ENCODE measurements at regions not wholly inside any gene's neighbourhood (a gene's known extent, or its start where the extent isn't known, plus 50 kb on each side); places are given as distances from the start of the nearest gene placed in this dataset.
A peak's percentile ranks its signal among the peaks of the same experiment; 100 is the strongest.

- no peak overlapping the region for H3K27ac ChIP-seq (ENCODE audit: low read length)
- H3K36me3 ChIP-seq (ENCODE audit: insufficient read depth, low read length), result no peaks in the 10 kb centered on the region
- H3F3A ChIP-seq (ENCODE audit: insufficient read depth, low read length, poor library complexity, severe bottlenecking), result no peaks in the 10 kb centered on the region
- no peaks in the 10 kb centered on the region for H3K9me2 ChIP-seq (ENCODE audit: insufficient read depth, low read length)
- H4K20me1 ChIP-seq (ENCODE audit: insufficient read depth), result no peaks in the 10 kb centered on the region
- H3K27me3 ChIP-seq (ENCODE audit: insufficient read depth, low read depth, low read length), result no peaks in the 10 kb centered on the region
- no peaks in the 10 kb centered on the region for H3K9me3 ChIP-seq (ENCODE audit: low read length)
- no peak overlapping the region for H3K9ac ChIP-seq (ENCODE audit: low read length)
- H3K79me2 ChIP-seq (replicated peaks; ENCODE audit: insufficient read depth, low read length), result no peaks in the 10 kb centered on the region
- no peak overlapping the region for H3K4me2 ChIP-seq (ENCODE audit: low read length)
- peak; percentile 34 for TF ChIP-seq MXI1 (conservative IDR thresholded peaks at IDR 0.05; ENCODE audit: poor library complexity, severe bottlenecking)
- peak; percentile 97 for TF ChIP-seq EP300 (conservative IDR thresholded peaks at IDR 0.05; ENCODE audit: poor library complexity, severe bottlenecking)
- peak; percentile 93 for TF ChIP-seq POLR2AphosphoS5 (IDR thresholded peaks at IDR 0.05)
- TF ChIP-seq RAD21 (conservative IDR thresholded peaks at IDR 0.05), result no peak
- no peak overlapping the region for H3K4me3 ChIP-seq (ENCODE audit: low read length)
- no peak overlapping the region for H2AFZ ChIP-seq (ENCODE audit: low read depth, low read length)
Observed at GRCh38 chrX:129019412-129019811, 503.9 kb downstream of the SMARCA1 start.

DNA sequence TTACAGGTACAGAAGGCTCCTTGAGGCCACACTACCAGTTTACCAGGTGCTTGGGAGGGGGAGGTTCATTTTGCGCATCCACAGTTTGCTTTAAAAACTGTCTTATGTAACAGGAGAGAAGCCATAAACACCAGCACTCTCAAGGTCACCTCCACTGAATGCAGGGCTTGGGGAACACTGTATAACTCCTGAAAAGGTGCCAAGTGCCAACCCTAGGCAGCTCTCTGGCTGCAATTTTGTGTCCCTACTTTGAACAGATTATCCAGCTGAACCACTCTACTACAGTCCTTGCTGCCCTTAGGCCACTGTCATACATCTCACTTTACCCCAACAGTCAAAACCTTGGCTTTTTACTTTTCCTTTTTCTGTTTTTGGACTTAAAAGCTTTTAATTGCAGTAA lies 507.9 kb downstream of the SMARCA1 start:
- H3K36me3 ChIP-seq (ENCODE audit: insufficient read depth, low read length), result no peaks in the 10 kb centered on the region
- H3K4me2 ChIP-seq (ENCODE audit: low read length), result no peak overlapping the region
- no peaks in the 10 kb centered on the region for H3K79me2 ChIP-seq (replicated peaks; ENCODE audit: insufficient read depth, low read length)
- no peak for TF ChIP-seq MXI1 (conservative IDR thresholded peaks at IDR 0.05; ENCODE audit: poor library complexity, severe bottlenecking)
- TF ChIP-seq, protein P1, sequence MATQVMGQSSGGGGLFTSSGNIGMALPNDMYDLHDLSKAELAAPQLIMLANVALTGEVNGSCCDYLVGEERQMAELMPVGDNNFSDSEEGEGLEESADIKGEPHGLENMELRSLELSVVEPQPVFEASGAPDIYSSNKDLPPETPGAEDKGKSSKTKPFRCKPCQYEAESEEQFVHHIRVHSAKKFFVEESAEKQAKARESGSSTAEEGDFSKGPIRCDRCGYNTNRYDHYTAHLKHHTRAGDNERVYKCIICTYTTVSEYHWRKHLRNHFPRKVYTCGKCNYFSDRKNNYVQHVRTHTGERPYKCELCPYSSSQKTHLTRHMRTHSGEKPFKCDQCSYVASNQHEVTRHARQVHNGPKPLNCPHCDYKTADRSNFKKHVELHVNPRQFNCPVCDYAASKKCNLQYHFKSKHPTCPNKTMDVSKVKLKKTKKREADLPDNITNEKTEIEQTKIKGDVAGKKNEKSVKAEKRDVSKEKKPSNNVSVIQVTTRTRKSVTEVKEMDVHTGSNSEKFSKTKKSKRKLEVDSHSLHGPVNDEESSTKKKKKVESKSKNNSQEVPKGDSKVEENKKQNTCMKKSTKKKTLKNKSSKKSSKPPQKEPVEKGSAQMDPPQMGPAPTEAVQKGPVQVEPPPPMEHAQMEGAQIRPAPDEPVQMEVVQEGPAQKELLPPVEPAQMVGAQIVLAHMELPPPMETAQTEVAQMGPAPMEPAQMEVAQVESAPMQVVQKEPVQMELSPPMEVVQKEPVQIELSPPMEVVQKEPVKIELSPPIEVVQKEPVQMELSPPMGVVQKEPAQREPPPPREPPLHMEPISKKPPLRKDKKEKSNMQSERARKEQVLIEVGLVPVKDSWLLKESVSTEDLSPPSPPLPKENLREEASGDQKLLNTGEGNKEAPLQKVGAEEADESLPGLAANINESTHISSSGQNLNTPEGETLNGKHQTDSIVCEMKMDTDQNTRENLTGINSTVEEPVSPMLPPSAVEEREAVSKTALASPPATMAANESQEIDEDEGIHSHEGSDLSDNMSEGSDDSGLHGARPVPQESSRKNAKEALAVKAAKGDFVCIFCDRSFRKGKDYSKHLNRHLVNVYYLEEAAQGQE (IDR thresholded peaks at IDR 0.05; ENCODE audit: borderline replicate concordance), result no peak
- no peak for TF ChIP-seq RAD21 (conservative IDR thresholded peaks at IDR 0.05)
- no peak overlapping the region for H3K27ac ChIP-seq (ENCODE audit: low read length)
- H2AFZ ChIP-seq (ENCODE audit: low read depth, low read length), result no peak overlapping the region
- H4K20me1 ChIP-seq (ENCODE audit: insufficient read depth), result no peaks in the 10 kb centered on the region
- no peaks in the 10 kb centered on the region for H3K9me3 ChIP-seq (ENCODE audit: low read length)
- H3K27me3 ChIP-seq (ENCODE audit: insufficient read depth, low read depth, low read length), result no peaks in the 10 kb centered on the region
- no peaks in the 10 kb centered on the region for H3F3A ChIP-seq (ENCODE audit: insufficient read depth, low read length, poor library complexity, severe bottlenecking)
- no peak overlapping the region for H3K4me3 ChIP-seq (ENCODE audit: low read length)
- H3K9me2 ChIP-seq (ENCODE audit: insufficient read depth, low read length), result no peaks in the 10 kb centered on the region
- no peak overlapping the region for H3K9ac ChIP-seq (ENCODE audit: low read length)

GRCh38 chrX:129013574-129013973 lies 509.7 kb downstream of the SMARCA1 start:
- Histone ChIP-seq H3K27me3 (ENCODE audit: insufficient read depth, low read depth, low read length) (no peaks in the 10 kb centered on the region), H3K4me3 (ENCODE audit: low read length) (no peak overlapping the region)

More at GRCh38 chrX:129013574-129013973, 509.7 kb downstream of the SMARCA1 start:
- no peaks in the 10 kb centered on the region for H3K9me3 ChIP-seq (ENCODE audit: low read length)
- H3F3A ChIP-seq (ENCODE audit: insufficient read depth, low read length, poor library complexity, severe bottlenecking), result no peaks in the 10 kb centered on the region
- no peak overlapping the region for H3K27ac ChIP-seq (ENCODE audit: low read length)
- TF ChIP-seq MXI1 (conservative IDR thresholded peaks at IDR 0.05; ENCODE audit: poor library complexity, severe bottlenecking) (no peak), CTCF (IDR thresholded peaks at IDR 0.05; ENCODE audit: poor library complexity, severe bottlenecking) (no peak), EZH2 (IDR thresholded peaks at IDR 0.05; ENCODE audit: borderline replicate concordance, insufficient read depth, low read length, poor library complexity, severe bottlenecking) (no peak), POLR2AphosphoS5 (IDR thresholded peaks at IDR 0.05) (no peak), SMC3 (conservative IDR thresholded peaks at IDR 0.05; ENCODE audit: poor library complexity) (no peak), RAD21 (conservative IDR thresholded peaks at IDR 0.05) (no peak), EP300 (conservative IDR thresholded peaks at IDR 0.05; ENCODE audit: poor library complexity, severe bottlenecking) (no peak), TAF1 (IDR thresholded peaks at IDR 0.05; ENCODE audit: low read depth) (no peak)
- TF ChIP-seq, protein P1 (IDR thresholded peaks at IDR 0.05; ENCODE audit: borderline replicate concordance), result no peak
- H3K4me2 ChIP-seq (ENCODE audit: low read length), result no peak overlapping the region
- H3K9me2 ChIP-seq (ENCODE audit: insufficient read depth, low read length), result no peaks in the 10 kb centered on the region
- H3K36me3 ChIP-seq (ENCODE audit: insufficient read depth, low read length), result no peaks in the 10 kb centered on the region
- H3K9ac ChIP-seq (ENCODE audit: low read length), result no peak overlapping the region
- no peak overlapping the region for H2AFZ ChIP-seq (ENCODE audit: low read depth, low read length)
- H3K79me2 ChIP-seq (replicated peaks; ENCODE audit: insufficient read depth, low read length), result no peaks in the 10 kb centered on the region
- H4K20me1 ChIP-seq (ENCODE audit: insufficient read depth), result no peaks in the 10 kb centered on the region
